ENCODE measurements at regions not wholly inside any gene's neighbourhood (a gene's known extent, or its start where the extent isn't known, plus 50 kb on each side); places are given as distances from the start of the nearest gene placed in this dataset.

DNA sequence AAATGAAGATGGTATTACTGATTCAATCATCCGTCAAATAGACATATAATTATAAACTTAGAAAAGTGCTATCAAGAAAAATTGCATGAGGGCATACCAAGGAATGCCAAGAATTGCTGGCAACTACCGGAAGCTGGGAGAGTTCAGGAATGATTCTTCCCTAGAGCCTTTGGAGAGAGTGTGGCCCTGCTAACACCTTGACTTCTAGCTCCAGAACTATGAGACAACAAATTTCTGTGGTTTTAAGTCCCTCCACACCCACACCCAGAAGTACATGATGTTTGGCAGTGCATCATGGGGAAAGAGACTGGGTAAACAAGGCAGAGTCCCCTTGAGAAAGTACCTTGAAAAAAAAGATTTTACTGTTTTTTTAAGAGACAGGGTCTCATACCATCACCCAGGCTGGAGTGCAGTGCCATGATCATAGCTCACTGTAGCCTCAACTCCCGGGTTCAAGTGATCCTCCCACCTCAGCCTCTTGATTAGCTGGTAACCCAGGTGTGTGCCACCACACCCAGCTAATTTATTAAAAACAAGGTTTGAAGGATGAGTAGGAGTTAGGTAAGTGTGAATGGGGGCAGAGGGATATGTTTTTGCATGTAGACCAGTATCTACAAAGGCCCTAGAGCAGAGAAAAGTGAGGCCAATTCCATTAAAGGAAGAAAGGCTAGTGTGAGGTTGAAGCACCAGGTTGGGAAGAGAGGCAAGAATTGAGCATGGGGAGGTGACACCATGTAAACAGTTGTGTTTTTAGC is 53.1 kb downstream of the GSX2 start:
- ATAC-seq: no peak

DNA sequence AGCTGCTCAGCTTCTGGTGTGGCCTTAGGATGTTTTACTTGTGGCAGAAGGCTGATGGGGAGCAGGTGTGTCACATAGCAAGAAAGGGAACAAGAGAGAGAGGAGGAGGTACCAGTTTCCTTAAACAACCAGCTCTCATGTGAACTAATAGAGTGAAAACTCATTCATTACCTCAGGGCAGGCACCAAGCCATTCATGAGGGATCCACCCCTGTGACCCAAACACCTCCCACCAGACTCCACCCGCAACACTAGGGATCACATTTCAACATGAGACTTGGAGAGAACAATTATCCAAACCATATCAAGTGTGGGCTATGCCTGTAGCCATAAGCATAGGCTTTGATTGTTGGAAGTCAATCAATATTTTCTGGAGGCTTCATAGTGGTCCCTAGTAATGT is 56.0 kb downstream of the GSX2 start:
- peak; percentile 8 for ATAC-seq

DNA sequence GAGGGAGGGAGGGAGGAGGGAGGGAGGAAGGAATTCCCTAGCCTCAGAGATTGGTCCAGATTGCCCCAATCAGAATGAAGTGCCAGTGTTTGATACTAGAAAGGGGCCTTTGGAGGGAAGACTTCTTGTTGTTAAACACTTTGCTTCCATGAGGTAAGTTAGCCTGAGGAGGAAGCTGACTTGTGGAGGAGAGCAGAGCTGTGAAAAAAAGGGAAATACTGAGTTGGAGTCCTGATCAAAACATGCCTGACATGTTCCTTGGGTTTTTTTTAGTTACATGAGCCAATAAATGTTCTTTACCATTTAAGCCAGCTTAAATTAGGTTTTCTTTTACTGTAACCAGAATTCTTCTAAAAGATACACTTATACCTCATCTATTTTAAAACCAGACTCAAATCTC is 57.6 kb downstream of the GSX2 start:
- no peak for ATAC-seq

DNA sequence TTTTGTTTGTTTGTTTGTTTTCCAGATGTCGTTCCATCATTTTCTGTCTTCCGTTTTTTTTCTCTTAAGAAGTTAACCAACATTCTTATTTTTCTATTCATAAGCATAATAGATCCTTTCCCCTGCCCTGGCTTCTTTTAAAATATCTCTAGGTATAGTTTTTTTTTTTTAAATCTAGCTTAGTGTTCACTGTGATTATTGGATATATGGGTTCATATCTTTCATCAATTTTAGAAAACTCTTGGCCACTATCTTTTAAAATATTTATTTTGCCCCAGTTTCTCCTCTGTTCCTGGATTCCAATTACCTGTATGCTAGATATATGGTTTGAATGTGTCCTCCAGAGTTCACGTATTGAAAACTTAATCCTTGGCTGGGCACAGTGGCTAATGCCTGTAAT is 59.6 kb downstream of the GSX2 start:
- ATAC-seq: no peak

DNA sequence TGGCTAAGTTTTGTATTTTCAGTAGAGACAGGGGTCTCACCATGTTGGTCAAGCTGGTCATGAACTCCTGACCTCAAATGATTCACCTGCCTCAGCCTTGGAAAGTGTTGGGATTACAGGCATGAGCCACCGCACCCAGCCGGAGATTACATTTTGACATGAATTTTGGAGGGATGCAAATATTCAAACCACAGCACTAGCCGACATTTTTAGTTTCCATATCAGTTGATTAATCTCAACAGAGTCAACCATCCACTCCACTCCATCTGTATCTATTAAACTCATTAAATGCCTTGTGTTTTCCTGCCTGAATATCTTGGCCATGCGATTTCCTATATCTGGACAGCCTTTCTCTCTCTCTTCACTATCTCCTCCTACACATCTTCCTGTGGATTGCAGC is 64.1 kb upstream of the PDGFRA start:
- no peak for ATAC-seq

DNA sequence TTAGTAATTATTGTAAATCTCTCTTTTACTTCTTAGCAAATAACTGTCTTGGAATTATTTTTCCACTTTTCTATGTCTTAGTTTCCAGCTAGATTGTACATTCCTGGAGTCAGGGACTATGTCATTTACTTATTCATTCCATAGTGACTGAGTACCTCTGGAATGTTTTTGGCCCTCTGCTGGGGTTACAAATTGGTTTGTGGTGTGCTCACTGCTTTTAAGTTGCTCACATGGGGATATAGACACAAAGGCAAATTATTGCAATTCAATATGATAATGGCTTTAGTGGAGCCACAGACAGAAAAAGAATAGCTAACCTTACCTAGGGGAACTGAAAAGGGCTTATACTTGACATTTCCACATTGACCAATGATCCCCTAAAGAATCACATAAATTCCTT is 63.7 kb upstream of the PDGFRA start:
- ATAC-seq: no peak

DNA sequence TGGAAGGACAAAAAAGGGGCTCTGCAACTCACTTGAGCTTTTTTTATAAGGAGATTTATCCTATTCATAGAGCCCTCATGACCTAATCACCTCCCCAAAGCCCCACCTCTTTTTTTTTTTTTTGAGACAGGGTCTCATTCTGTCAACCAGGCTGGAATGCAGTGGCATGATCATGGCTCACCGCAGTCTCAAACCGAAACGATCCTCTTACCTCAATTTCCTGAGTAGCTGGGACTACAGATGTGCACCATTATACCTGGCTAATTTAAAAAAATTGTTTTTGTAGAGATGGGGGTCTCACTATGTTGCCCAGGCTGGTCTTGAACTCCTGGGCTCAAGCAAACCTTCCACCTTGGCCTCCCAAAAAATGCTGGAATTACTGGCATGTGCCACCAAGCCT is 61.6 kb upstream of the PDGFRA start:
- ATAC-seq: no peak

DNA sequence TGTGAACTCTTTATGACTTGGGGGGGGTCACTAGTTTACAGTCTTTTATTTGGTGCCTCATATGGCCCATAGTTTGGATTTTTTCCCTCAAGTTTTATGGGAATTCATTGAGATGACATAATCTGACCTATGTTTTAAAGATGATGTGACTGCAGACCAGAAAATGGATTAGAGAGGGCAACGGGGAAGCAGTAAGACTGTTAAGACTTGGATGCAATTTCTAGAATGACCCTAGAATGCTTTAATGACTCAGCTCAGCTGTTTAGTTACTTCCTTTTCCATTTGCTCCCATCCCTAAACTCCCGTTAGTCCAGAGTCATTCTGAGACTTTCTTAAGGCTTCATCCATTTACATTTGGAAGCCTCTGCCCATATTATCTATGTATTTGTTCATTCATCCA is 59.9 kb upstream of the PDGFRA start:
- no peak for ATAC-seq

DNA sequence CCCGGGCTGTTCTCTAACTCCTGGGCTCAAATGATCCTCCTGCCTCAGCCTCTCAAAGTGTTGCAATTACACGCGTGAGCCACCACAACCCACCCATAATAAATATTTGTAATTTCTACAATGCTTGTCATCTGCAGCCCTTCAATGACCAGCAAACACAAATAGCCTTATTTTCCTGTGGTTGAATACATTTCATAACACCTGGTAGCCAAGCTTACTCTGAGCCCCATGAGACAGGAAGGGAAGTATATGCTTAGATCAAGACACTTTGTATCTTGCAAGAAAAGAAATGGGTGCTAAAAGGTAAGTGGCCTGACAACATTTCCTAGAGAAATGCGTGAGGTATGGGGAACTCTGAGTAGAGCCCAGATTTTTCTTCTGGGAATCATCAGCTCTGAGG is 56.9 kb upstream of the PDGFRA start:
- no peak for ATAC-seq

DNA sequence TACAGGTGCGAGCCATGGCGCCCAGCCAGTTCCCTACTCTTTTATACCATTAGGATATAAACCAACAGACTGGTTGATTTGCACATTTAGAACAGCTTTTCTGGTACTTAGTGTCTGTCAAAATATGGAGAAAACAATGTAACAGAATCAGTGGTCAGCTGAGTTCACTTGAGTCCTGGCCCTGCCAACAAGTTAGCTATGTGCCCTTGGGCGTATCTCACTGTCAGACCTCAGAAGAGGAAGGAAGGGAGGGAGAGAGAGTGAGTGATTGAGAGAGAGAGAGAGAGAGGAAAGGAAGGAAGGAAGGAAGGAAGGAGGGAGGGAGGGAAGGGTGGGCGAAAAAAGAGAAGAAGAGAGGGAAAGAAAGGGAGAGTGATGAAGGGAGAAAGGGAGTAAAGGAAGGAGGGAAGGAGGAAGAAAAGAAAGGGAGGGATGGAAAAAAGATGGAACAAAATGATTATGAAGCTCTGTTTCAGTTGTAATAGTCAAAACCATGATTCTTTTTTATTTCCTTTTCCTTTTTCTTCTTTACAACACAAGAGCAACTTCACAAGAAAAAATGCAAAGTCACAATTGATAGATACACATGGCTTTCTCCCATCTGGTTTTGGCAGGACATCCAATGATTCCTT is 55.7 kb upstream of the PDGFRA start:
- no peak for ATAC-seq

DNA sequence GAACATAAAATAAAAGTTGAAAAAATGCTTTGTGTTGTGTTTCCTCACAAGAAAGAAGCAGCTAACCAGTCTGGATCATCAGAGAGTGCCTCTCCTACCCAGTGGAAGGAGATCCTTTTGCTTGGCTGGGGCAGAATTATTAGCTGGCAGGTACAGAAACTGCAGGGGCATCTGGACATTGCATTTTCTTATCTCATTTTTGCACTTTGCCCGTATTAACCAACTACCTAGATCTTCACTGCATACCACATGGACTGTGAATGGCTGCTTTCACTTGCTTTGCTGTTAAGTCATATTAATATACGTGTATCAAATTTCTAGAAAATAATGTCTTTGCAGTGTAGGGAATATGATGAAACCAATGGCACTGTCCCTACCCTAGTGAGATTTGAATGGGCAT is 52.9 kb upstream of the PDGFRA start:
- ATAC-seq: no peak
